ENCODE measurements at regions not wholly inside any gene's neighbourhood (a gene's known extent, or its start where the extent isn't known, plus 50 kb on each side); places are given as distances from the start of the nearest gene placed in this dataset.

GRCh38 chr4:24010994-24011393 is 121.1 kb upstream of the PPARGC1A start:
- TF ChIP-seq, protein P1, sequence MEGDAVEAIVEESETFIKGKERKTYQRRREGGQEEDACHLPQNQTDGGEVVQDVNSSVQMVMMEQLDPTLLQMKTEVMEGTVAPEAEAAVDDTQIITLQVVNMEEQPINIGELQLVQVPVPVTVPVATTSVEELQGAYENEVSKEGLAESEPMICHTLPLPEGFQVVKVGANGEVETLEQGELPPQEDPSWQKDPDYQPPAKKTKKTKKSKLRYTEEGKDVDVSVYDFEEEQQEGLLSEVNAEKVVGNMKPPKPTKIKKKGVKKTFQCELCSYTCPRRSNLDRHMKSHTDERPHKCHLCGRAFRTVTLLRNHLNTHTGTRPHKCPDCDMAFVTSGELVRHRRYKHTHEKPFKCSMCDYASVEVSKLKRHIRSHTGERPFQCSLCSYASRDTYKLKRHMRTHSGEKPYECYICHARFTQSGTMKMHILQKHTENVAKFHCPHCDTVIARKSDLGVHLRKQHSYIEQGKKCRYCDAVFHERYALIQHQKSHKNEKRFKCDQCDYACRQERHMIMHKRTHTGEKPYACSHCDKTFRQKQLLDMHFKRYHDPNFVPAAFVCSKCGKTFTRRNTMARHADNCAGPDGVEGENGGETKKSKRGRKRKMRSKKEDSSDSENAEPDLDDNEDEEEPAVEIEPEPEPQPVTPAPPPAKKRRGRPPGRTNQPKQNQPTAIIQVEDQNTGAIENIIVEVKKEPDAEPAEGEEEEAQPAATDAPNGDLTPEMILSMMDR (conservative IDR thresholded peaks at IDR 0.05) = no peak
- TF ChIP-seq ZFX (IDR thresholded peaks at IDR 0.05) = no peak
